Kasumi-1 (cell line): ENCODE measurements at regions not wholly inside any gene's neighbourhood (a gene's known extent, or its start where the extent isn't known, plus 50 kb on each side); places are given as distances from the start of the nearest gene placed in this dataset.
A peak's percentile ranks its signal among the peaks of the same experiment; 100 is the strongest.
"Not testable (repeated sequence)": the region's sequence is repeated elsewhere in the genome, so short reads cannot be mapped to it uniquely, and the experiment has no call there.

ENCODE experiments used
- DNase-seq, 2 experiments: peaks; one replicate each; lab custom pipeline; 2025; lab: John Stamatoyannopoulos, UW

- DNase-seq: peak; percentile 28 to 42
Measured at GRCh38 chr2:145413261-145414030, 893.5 kb upstream of the ZEB2 start.

DNA sequence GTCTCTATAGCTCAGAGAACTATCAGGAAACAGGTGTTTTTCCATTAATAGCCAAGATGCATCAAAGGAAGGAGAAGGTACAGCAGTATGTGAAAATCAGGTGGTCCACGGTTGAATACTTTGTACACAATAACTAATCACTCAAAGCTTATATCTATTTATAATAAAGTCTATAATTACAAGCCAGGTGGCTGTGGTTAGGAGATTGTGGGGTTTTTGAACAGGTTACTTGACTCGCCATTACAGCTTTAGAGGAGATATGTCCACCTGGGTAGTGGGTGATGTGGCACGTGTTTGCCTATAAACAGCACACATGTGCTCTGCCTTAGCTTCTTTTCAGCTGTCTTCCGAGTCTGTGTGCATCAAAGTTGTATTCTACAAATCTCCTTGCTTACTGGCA lies 892.2 kb upstream of the ZEB2 start:
- peak in 1 of 2 experiments; percentile 20 for DNase-seq

DNA sequence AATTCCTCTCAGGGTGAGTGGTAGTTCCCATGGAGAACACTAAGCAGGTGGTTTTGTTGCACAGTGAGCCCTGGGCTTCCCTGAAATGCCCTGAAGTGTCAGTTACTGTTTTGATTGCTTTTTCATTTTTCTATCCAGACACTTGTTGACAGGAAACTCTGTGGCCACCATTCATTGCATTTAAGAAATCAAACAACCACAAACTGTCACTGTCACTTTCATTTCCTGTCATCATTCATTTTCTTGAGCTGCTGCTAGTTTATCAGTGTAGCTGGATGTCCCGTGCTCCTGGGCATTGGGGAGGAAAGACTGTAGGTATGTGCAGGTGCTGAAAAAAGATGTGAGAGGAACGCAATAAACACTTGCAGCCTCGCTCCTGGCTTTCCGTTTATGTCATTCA lies 891.6 kb upstream of the ZEB2 start:
- DNase-seq: peak; percentile 91 to 93

DNA sequence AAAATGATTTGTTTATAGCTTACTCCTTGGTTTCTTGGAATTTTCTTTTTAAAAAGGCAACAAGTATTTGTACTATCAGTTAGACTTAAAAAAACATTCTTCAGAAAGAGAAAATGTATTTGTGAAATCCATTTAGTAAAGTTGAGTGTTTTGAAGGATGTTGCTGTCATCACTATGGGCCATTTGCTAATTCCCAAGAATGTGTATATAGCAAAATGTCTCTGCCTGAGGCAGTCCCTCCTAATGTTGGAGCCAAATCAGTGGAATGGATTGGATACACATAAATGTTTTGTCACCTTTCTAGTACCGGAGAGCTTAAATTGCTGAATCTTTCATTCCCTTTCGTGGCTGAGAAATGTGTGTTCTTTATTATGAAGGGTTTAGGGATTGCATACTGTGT lies 890.2 kb upstream of the ZEB2 start:
- no peak for DNase-seq

DNA sequence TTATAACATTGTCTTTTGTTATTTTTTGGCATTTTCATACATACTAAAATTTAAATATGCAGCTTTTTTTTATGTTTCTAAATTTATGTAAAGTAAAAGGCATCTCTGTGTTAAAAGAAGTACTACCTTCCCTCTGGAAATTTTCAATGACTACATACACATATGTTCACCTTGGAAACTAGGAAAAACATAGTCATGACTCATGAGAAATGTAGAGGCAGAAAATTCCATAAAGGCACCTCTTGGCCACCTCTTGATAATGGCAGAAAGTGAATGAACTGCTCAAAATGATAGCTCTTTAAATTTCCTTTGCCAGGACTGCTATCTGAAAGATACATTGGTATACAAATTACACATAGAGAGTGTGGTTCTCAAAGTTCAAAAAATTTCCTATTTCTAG lies 889.1 kb upstream of the ZEB2 start:
- DNase-seq: no peak

DNA sequence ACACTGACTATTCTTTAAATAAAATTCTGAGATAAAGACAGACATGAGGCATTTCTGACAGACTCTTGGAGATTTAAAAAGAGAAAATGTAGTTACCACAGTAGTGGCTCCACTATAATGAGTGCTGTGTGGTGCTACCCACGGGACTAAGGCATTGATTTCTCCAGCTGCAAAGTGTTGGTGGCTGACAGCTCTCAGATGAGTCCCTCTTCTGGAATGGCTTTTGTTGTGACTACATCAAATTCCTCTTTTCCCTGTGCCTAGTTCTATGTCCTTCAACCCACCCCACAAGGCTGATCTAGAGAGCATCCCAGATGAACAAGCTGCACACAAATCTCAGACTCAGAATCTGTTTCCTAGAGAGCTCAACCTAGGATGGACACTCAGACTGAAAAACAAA lies 884.8 kb upstream of the ZEB2 start:
- DNase-seq: no peak

- no peak for DNase-seq
Measured at GRCh38 chr2:145402706-145403277, 882.9 kb upstream of the ZEB2 start.

DNA sequence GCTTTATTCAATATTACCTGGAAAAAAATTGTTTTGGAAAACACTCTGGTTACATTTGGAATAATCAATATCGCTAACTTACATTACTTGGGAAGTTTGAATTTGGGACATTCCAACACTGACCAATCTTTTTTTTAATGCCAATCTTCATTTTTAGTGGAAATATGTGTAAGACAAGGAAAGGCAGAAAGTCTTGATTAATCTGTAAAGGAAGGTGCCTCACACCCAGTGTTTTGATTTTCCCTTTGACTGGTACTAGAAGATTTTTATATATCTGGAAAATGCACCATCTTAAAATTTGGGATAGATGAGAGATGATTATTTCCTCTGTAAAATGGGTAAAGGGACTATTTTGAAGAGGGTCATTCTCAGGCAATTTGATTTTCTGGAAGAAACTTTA lies 879.2 kb upstream of the ZEB2 start:
- no peak for DNase-seq

DNA sequence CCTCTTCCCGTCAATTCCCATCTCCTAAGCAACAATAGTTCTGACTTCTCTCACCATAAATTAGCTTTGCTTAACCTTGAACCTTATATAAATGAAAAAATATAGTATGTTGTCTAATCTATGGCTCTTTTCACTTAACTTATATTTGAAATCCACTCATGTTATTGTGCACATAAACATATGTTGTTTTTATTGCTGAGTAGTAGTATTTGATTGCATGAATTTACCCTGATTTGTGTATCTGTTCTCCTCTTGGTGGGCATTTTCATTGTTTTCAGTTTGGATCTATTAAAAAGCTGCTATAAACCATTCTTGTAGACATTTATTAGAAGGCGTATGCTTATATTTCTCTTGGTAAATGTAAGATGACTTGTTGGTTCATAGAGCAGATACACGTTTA lies 874.3 kb upstream of the ZEB2 start:
- DNase-seq: no peak

DNA sequence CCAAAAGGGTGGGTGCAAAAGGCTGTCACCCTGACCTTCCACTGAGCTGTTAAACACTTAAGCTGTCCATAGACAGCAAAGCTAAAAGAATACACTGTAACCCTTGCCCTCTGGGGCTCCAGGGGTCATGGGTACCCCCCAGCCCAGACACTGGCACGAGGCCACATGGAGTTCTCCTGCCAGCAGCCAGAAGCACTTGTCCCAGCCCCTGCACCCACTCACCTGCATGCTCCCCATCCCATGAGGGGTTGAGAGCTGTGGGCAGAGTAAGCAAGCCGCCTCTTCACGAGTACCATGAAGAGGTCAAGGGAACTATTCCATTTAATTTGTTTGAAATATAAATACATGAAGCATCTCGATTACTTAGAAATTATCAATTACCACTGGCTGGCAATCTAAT lies 867.1 kb upstream of the ZEB2 start:
- DNase-seq: no peak

GRCh38 chr2:145383961-145384360 lies 864.0 kb upstream of the ZEB2 start:
- no peak for DNase-seq

- DNase-seq: no peak
Measured at GRCh38 chr2:145380436-145381017, 860.6 kb upstream of the ZEB2 start.

DNA sequence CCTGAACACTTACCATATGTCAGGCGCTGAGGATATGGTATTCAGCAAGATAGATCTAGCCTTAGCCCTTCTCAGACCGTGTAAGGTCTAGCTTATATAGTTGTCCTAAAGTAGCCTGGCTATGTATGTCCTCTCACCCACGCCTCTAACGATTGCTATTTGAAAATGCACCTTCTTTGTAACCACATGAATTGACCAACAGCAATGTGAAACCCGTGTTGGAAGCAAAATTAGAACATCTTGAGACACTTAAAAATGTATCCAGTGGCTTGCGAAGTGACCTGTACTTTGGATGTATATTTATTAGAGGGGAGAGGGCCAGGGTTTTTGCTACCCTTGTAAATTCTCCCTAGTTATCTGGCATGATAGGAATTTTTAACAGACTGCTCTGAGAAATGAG lies 860.0 kb upstream of the ZEB2 start:
- DNase-seq: no peak

DNA sequence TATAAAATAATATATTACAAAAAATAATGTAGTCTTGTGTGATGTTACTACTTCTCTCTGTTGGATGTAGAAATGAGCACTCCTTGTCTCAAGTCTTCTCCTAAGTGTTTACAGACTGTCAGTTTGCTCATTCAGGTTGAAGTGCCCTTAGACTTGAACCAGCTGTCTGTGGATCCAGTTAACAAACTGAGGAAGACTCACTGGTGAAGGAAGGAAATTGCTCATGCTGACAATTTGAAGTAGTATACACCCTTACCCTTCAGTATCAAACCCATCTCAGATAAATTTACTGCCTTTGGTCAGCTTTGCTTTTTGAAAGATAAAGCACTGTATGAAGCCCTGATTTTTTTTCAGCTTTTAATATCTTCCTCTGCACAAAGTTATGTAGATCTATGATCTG lies 854.2 kb upstream of the ZEB2 start:
- no peak for DNase-seq

DNA sequence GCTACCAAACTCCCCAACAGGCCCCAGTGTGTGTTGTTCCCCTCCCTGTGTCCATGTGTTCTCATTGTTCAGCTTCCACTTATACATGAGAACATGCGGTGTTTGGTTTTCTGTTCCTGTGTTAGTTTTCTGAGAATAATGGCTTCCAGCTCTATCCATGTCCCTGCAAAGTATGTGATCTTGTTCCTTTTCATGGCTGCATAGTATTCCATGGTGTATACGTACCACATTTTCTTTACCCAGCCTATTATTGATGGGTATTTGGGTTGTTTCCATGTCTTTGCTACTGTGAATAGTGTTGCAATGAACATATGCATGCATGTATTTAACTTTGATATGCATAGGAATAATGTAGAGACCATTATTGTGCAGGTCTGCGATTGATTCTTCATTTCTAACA lies 847.4 kb upstream of the ZEB2 start:
- not testable (repeated sequence) for DNase-seq

- DNase-seq: no peak
Measured at GRCh38 chr2:145366341-145366740, 846.4 kb upstream of the ZEB2 start.

GRCh38 chr2:145360129-145360790 lies 840.3 kb upstream of the ZEB2 start:
- DNase-seq: no peak

DNA sequence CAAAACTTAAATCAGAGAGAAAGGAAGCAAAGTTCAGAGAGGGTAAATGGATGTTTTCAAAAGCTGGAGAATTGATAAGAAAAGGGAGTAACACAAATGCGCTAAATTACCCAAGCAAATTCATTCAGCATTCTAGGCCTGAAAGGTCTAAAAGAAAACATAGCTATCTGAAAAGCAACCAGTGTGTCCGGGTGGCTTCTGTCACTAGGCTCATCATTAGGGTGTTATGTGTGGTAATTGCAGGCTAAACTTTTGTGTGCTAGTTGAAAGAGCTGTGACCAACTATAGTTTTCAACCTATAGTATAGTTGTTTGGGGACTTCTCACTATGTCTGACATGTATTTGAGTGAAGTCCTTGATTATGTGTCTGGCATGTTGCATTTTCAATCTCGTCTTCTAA lies 839.6 kb upstream of the ZEB2 start:
- DNase-seq: no peak

DNA sequence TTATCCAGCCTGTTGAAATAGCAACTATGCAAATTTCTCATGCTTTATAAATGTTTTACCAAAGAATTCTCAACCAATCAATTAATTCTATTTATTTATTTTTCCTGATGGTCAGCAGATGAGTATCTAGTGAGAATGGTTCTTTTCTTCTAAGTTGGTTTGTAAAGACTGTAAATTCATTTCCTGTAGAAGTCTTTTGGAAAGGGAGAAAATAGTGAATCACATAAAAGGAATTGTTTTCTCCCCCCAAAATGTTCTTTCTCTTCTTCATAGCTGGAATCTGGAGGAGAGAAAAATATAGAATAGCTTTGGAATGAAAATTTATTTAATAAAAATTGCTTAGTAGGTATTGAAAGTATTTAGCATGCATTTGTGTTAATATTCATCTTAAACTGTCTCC lies 836.1 kb upstream of the ZEB2 start:
- DNase-seq: no peak

- DNase-seq: no peak
Measured at GRCh38 chr2:145352484-145352883, 832.6 kb upstream of the ZEB2 start.

- DNase-seq: no peak
Measured at GRCh38 chr2:145351864-145352425, 832.0 kb upstream of the ZEB2 start.

GRCh38 chr2:145350011-145350410 lies 830.1 kb upstream of the ZEB2 start:
- DNase-seq: no peak
